Ovary (tissue), 3 donors: ENCODE measurements at regions not wholly inside any gene's neighbourhood (a gene's known extent, or its start where the extent isn't known, plus 50 kb on each side); places are given as distances from the start of the nearest gene placed in this dataset.

Source experiments
- CTCF ChIP-seq, 3 donors: fragments of 450-650 bp in 2 of 3; fragments of 200-600 bp in 1 of 3; IDR thresholded peaks; one replicate each; pipeline versions ENCODE4 v1.5.1 to v1.8.0; 2016 to 2022; ENCODE audit warnings: antibody characterized with exemption in 3 of 3, mild to moderate bottlenecking in 1 of 3
- EP300 ChIP-seq: sonication (generic); formaldehyde crosslinking; IDR thresholded peaks from one replicate; pipeline ENCODE4 v1.6.1; 2017; ENCODE audit warnings: antibody characterized with exemption
- POLR2A ChIP-seq: fragments of 450-650 bp; IDR thresholded peaks from one replicate; pipeline ENCODE4 v1.6.1; 2017; ENCODE audit warnings: antibody characterized with exemption, mild to moderate bottlenecking, moderate library complexity
- donor health status: DM: no; HTN: no; CAD: no.

- no peak for TF ChIP-seq CTCF (IDR thresholded peaks at IDR 0.05)
- TF ChIP-seq POLR2A: no peak
- TF ChIP-seq EP300: no peak
Observed at GRCh38 chr3:89619263-89619662, 511.8 kb downstream of the EPHA3 start.
